ENCODE measurements at regions not wholly inside any gene's neighbourhood (a gene's known extent, or its start where the extent isn't known, plus 50 kb on each side); places are given as distances from the start of the nearest gene placed in this dataset.
"Not testable (repeated sequence)": the region's sequence is repeated elsewhere in the genome, so short reads cannot be mapped to it uniquely, and the experiment has no call there.

- H3K27ac ChIP-seq; H3K27me3 ChIP-seq; DNase-seq; H3K4me3 ChIP-seq; intact Hi-C loops (cut with DNase I); H3K9me3 ChIP-seq; H3K36me3 ChIP-seq; H3K4me1 ChIP-seq: not testable (repeated sequence)
- WGBS, 2 donors, result 87 to 100% methylated on average over 1 of the region's 3 CpGs
Measured at GRCh38 chr2:87540242-87540641, 207.6 kb upstream of the PLGLB2 start.

- 52 to 53% methylated on average over 5 of the region's 8 CpGs for WGBS, 2 donors
- intact Hi-C loops (cut with DNase I); H3K4me3 ChIP-seq; H3K36me3 ChIP-seq; H3K27ac ChIP-seq; H3K4me1 ChIP-seq; H3K27me3 ChIP-seq; DNase-seq; H3K9me3 ChIP-seq: not testable (repeated sequence)
Measured at GRCh38 chr2:87542599-87543174, 205.2 kb upstream of the PLGLB2 start.

- H3K27me3 ChIP-seq, H3K4me3 ChIP-seq: not testable (repeated sequence)
- WGBS, 2 donors, result no CpG with 5 or more reads among the region's 1 CpG
Measured at GRCh38 chr2:87543797-87544196, 204.1 kb upstream of the PLGLB2 start.

GRCh38 chr2:87547106-87547505, 200.8 kb upstream of the PLGLB2 start:
- H3K27me3 ChIP-seq; H3K4me3 ChIP-seq; H3K9me3 ChIP-seq; DNase-seq; H3K27ac ChIP-seq; intact Hi-C loops (cut with DNase I); H3K4me1 ChIP-seq; H3K36me3 ChIP-seq: not testable (repeated sequence)
- 12 to 47% methylated on average over 2 of the region's 2 CpGs for WGBS, 2 donors

More at GRCh38 chr2:87543797-87544196, 204.1 kb upstream of the PLGLB2 start:
- intact Hi-C loops (cut with DNase I); H3K36me3 ChIP-seq; H3K4me1 ChIP-seq; H3K9me3 ChIP-seq; H3K27ac ChIP-seq; DNase-seq: not testable (repeated sequence)

GRCh38 chr2:87547966-87548365, 199.9 kb upstream of the PLGLB2 start:
- H3K4me3 ChIP-seq; H3K27me3 ChIP-seq; H3K9me3 ChIP-seq; H3K27ac ChIP-seq; DNase-seq; H3K4me1 ChIP-seq; intact Hi-C loops (cut with DNase I); H3K36me3 ChIP-seq: not testable (repeated sequence)

- 91% methylated on average over 2 of the region's 7 CpGs for WGBS, 2 donors
- H3K4me1 ChIP-seq; H3K27me3 ChIP-seq; intact Hi-C loops (cut with DNase I); H3K9me3 ChIP-seq; DNase-seq; H3K36me3 ChIP-seq; H3K27ac ChIP-seq; H3K4me3 ChIP-seq: not testable (repeated sequence)
Measured at GRCh38 chr2:87548681-87549536, 199.0 kb upstream of the PLGLB2 start.

- H3K27ac ChIP-seq; intact Hi-C loops (cut with DNase I); H3K4me1 ChIP-seq; DNase-seq; H3K9me3 ChIP-seq; H3K36me3 ChIP-seq; H3K27me3 ChIP-seq; H3K4me3 ChIP-seq: not testable (repeated sequence)
Measured at GRCh38 chr2:87549561-87550202, 198.2 kb upstream of the PLGLB2 start.

- DNase-seq; H3K36me3 ChIP-seq; H3K4me1 ChIP-seq; H3K27me3 ChIP-seq; H3K27ac ChIP-seq; H3K4me3 ChIP-seq; H3K9me3 ChIP-seq; intact Hi-C loops (cut with DNase I): not testable (repeated sequence)
- no CpG with 5 or more reads among the region's 4 CpGs for whole genome bisulfite sequencing, 2 donors
Measured at GRCh38 chr2:87554678-87555077, 193.2 kb upstream of the PLGLB2 start.

- H3K27me3 ChIP-seq; H3K9me3 ChIP-seq; H3K27ac ChIP-seq; H3K4me1 ChIP-seq; H3K4me3 ChIP-seq; H3K36me3 ChIP-seq; DNase-seq; intact Hi-C loops (cut with DNase I): not testable (repeated sequence)
- 29% methylated on average over 3 of the region's 4 CpGs; no CpG with 5 or more reads in 1 of the 2 donors for WGBS, 2 donors
Measured at GRCh38 chr2:87555082-87555481, 192.8 kb upstream of the PLGLB2 start.

GRCh38 chr2:87559001-87559400, 188.9 kb upstream of the PLGLB2 start:
- H3K36me3 ChIP-seq; H3K9me3 ChIP-seq; intact Hi-C loops (cut with DNase I); H3K4me1 ChIP-seq; DNase-seq; H3K27me3 ChIP-seq; H3K4me3 ChIP-seq; H3K27ac ChIP-seq: not testable (repeated sequence)
- 87 to 88% methylated on average over 2 of the region's 5 CpGs for WGBS, 2 donors

- H3K9me3 ChIP-seq; H3K27me3 ChIP-seq; H3K36me3 ChIP-seq; H3K4me3 ChIP-seq; H3K27ac ChIP-seq; DNase-seq; intact Hi-C loops (cut with DNase I); H3K4me1 ChIP-seq: not testable (repeated sequence)
- 90 to 97% methylated on average over 1 of the region's 2 CpGs for WGBS, 2 donors
Measured at GRCh38 chr2:87559735-87560134, 188.2 kb upstream of the PLGLB2 start.

GRCh38 chr2:87565116-87565515, 182.8 kb upstream of the PLGLB2 start:
- H3K4me3 ChIP-seq; intact Hi-C loops (cut with DNase I); DNase-seq; H3K27ac ChIP-seq; H3K9me3 ChIP-seq; H3K4me1 ChIP-seq; H3K27me3 ChIP-seq; H3K36me3 ChIP-seq: not testable (repeated sequence)
- WGBS, 2 donors, result 94 to 100% methylated on average over 1 of the region's 3 CpGs

- intact Hi-C loops (cut with DNase I); H3K9me3 ChIP-seq; H3K4me3 ChIP-seq; H3K27me3 ChIP-seq; H3K36me3 ChIP-seq; H3K4me1 ChIP-seq; H3K27ac ChIP-seq; DNase-seq: not testable (repeated sequence)
- WGBS, 2 donors, result 93 to 95% methylated on average over 3 of the region's 3 CpGs
Measured at GRCh38 chr2:87566531-87566930, 181.4 kb upstream of the PLGLB2 start.
